ENCODE measurements at regions not wholly inside any gene's neighbourhood (a gene's known extent, or its start where the extent isn't known, plus 50 kb on each side); places are given as distances from the start of the nearest gene placed in this dataset.

DNA sequence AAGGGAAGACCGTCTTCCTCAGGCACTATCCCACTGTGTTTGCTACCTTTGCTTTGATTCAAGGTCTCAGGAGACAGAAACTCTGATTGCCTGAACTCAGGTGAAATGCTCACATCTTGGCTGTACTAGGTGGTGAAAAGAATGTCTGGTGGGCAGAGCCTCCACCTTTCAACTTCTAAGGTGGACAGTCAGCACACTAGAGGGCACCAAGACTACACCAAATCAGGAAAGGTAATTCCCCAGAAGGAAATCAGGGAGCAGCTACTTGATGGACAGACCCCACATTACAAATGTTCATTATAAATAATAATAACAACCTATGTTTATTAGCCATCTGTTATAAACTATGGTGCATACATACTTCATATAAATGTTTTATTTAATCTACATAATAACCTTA lies 220.9 kb downstream of the ATG4C start:
- POLR2A ChIA-PET: no interaction called here
- no peaks in the 10 kb centered on the region for H3K9me1 ChIP-seq (ENCODE audit: control insufficient read depth, insufficient read depth, low read length)
- CTCF ChIA-PET (ENCODE audit: low intra/inter-chr PET ratio): no interaction called here
- no peak for FAIRE-seq
- no peak overlapping the region for H3K27ac ChIP-seq (ENCODE audit: extremely low read depth, low read depth, low read length)
- no peak overlapping the region for H2AFZ ChIP-seq (ENCODE audit: low read depth, low read length)
- H3K79me2 ChIP-seq (ENCODE audit: control insufficient read depth, insufficient read depth, low read length): no peaks in the 10 kb centered on the region
- no peaks in the 10 kb centered on the region for H3K4me1 ChIP-seq (replicated peaks in 1 of 2; ENCODE audit: control insufficient read depth in 2 of 2, insufficient read depth in 2 of 2, low read length in 2 of 2)
- DNase-seq (ENCODE audit: extremely low read depth in 1 of 4, low spot score in 3 of 4): peak in 1 of 4 experiments; percentile 2
- no peaks in the 10 kb centered on the region for H3K36me3 ChIP-seq (ENCODE audit: control insufficient read depth, insufficient read depth, low read length)
- no TSS peak for BruUV-seq (replicated peaks)
- peaks cover 3 to 11% of the 10 kb centered on the region in 2 experiments; a peak in 4 of 5 replicates for H3K27me3 ChIP-seq (ENCODE audit: control insufficient read depth in 2 of 2, insufficient read depth in 2 of 2, low read length in 2 of 2)
- intact Hi-C loops (cut with micrococcal nuclease) (no loop called here), in situ Hi-C loops (cut with MboI) (no loop called here)
- no peak overlapping the region for H3K4me2 ChIP-seq (ENCODE audit: insufficient read depth, low read length)
- TF ChIP-seq, protein P1, sequence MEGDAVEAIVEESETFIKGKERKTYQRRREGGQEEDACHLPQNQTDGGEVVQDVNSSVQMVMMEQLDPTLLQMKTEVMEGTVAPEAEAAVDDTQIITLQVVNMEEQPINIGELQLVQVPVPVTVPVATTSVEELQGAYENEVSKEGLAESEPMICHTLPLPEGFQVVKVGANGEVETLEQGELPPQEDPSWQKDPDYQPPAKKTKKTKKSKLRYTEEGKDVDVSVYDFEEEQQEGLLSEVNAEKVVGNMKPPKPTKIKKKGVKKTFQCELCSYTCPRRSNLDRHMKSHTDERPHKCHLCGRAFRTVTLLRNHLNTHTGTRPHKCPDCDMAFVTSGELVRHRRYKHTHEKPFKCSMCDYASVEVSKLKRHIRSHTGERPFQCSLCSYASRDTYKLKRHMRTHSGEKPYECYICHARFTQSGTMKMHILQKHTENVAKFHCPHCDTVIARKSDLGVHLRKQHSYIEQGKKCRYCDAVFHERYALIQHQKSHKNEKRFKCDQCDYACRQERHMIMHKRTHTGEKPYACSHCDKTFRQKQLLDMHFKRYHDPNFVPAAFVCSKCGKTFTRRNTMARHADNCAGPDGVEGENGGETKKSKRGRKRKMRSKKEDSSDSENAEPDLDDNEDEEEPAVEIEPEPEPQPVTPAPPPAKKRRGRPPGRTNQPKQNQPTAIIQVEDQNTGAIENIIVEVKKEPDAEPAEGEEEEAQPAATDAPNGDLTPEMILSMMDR (IDR thresholded peaks at IDR 0.05 in 2 of 3, conservative IDR thresholded peaks at IDR 0.05 in 1 of 3; ENCODE audit: insufficient read depth in 2 of 3, low read depth in 1 of 3, low read length in 3 of 3): 0 out of 6 replicates have a peak, but pooled peaks of 2 of the 3 experiments have one; percentile 12 to 13
- TF ChIP-seq SOX6 (IDR thresholded peaks at IDR 0.05) (no peak), RAD21 (CRISPR knock-in tag; conservative IDR thresholded peaks at IDR 0.05 in 1 of 2, IDR thresholded peaks at IDR 0.05 in 1 of 2) (peak in 1 of 2 experiments; percentile 40; a peak in 2 of 4 replicates)
- H3K4me3 ChIP-seq: no peak overlapping the region
- no peaks in the 10 kb centered on the region for H4K20me1 ChIP-seq (replicated peaks; ENCODE audit: control insufficient read depth, insufficient read depth, low read length)
- no CpG with 5 or more reads among the region's 1 CpG for WGBS (ENCODE audit: insufficient coverage, low coverage, missing lambda C conversion rate)
- ATAC-seq: no peak
- H3K9me3 ChIP-seq (replicated peaks; ENCODE audit: control insufficient read depth, insufficient read depth, low read depth, low read length): no peaks in the 10 kb centered on the region
- H3K9ac ChIP-seq (ENCODE audit: insufficient read depth in 1 of 2, low read depth in 2 of 2, low read length in 2 of 2): no peak overlapping the region

DNA sequence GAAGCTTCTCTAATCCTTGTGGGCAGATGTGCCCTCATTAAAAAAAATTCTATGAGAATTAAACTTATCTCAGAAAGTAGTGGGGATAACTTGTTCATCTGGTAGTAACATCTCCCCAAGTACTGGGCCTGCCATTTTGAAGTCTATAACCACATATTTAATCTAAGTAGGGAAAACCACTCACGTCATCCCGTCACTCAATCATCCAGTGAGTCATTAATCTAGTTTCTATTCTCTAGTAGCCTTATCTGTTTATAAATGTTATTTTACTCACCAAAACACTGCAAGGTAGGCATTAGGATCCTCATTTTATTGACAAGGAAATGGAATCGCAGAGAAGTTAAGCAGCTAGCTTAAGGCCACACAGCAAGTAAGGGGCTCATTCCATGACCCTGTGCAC lies 221.9 kb downstream of the ATG4C start:
- no peak for ATAC-seq
- Histone ChIP-seq H4K20me1 (replicated peaks; ENCODE audit: control insufficient read depth, insufficient read depth, low read length) (no peaks in the 10 kb centered on the region), H3K9me3 (replicated peaks; ENCODE audit: control insufficient read depth, insufficient read depth, low read depth, low read length) (no peaks in the 10 kb centered on the region; the same call in 1 of the 2 replicates), H3K79me2 (ENCODE audit: control insufficient read depth, insufficient read depth, low read length) (no peaks in the 10 kb centered on the region), H3K27ac (ENCODE audit: extremely low read depth, low read depth, low read length) (no peak overlapping the region), H3K27me3 (ENCODE audit: control insufficient read depth in 2 of 2, insufficient read depth in 2 of 2, low read length in 2 of 2) (peaks cover 2 to 6% of the 10 kb centered on the region in 2 experiments; a peak in 4 of 5 replicates), H3K9ac (ENCODE audit: insufficient read depth in 1 of 2, low read depth in 2 of 2, low read length in 2 of 2) (no peak overlapping the region), H3K9me1 (ENCODE audit: control insufficient read depth, insufficient read depth, low read length) (no peaks in the 10 kb centered on the region), H3K36me3 (ENCODE audit: control insufficient read depth, insufficient read depth, low read length) (no peaks in the 10 kb centered on the region), H3K4me3 (no peak overlapping the region), H3K4me2 (ENCODE audit: insufficient read depth, low read length) (no peak overlapping the region), H2AFZ (ENCODE audit: low read depth, low read length) (no peak overlapping the region), H3K4me1 (replicated peaks in 1 of 2; ENCODE audit: control insufficient read depth in 2 of 2, insufficient read depth in 2 of 2, low read length in 2 of 2) (no peaks in the 10 kb centered on the region)
- ChIA-PET POLR2A (no interaction called here), CTCF (ENCODE audit: low intra/inter-chr PET ratio) (no interaction called here)
- intact Hi-C loops (cut with micrococcal nuclease): no loop called here
- BruUV-seq (replicated peaks): no TSS peak
- FAIRE-seq: no peak
- DNase-seq (ENCODE audit: extremely low read depth in 1 of 4, low spot score in 3 of 4): no peak
- 0% methylated on average over 3 of the region's 3 CpGs for whole genome bisulfite sequencing (ENCODE audit: insufficient coverage, low coverage, missing lambda C conversion rate)
- in situ Hi-C loops (cut with MboI): no loop called here
- no peak for TF ChIP-seq TRIM24 (IDR thresholded peaks at IDR 0.05)
- TF ChIP-seq ZNF551 (CRISPR knock-in tag; IDR thresholded peaks at IDR 0.05): no peak
- no peak for TF ChIP-seq GATAD2A (IDR thresholded peaks at IDR 0.05)
- TF ChIP-seq NR3C1 (CRISPR knock-in tag; IDR thresholded peaks at IDR 0.05): no peak
- no peak for TF ChIP-seq KDM4B (IDR thresholded peaks at IDR 0.05; ENCODE audit: borderline replicate concordance in 2 of 2, low read depth in 1 of 2)

Measured in K562 (cell line).